ENCODE measurements at regions not wholly inside any gene's neighbourhood (a gene's known extent, or its start where the extent isn't known, plus 50 kb on each side); places are given as distances from the start of the nearest gene placed in this dataset.

GRCh38 chr21:22132358-22133071 lies 1134.3 kb downstream of the NCAM2 start:
- Histone ChIP-seq H3K9me2 (ENCODE audit: insufficient read depth) (no peaks in the 10 kb centered on the region), H3K9me3 (ENCODE audit: control insufficient read depth in 1 of 2, insufficient read depth in 1 of 2, low read depth in 1 of 2, low read length in 2 of 2) (peaks cover 26 to 30% of the 10 kb centered on the region in 2 experiments; a peak in 3 of 4 replicates), H3K27ac (ENCODE audit: low read depth, low read length) (no peak overlapping the region), H2AFZ (ENCODE audit: low read depth, low read length, poor library complexity, severe bottlenecking) (no peak overlapping the region), H3K4me1 (ENCODE audit: control insufficient read depth in 1 of 2, insufficient read depth in 2 of 2, low read length in 2 of 2) (no peaks in the 10 kb centered on the region), H3K4me3 (replicated peaks in 1 of 2; ENCODE audit: low read depth in 1 of 2, low read length in 2 of 2) (no peak overlapping the region), H3K27me3 (ENCODE audit: insufficient read depth, low read length) (no peaks in the 10 kb centered on the region), H3K4me2 (ENCODE audit: low read length) (no peak overlapping the region), H3K36me3 (ENCODE audit: control insufficient read depth in 1 of 2, insufficient read depth in 2 of 2, low read length in 2 of 2) (no peaks in the 10 kb centered on the region), H4K20me1 (ENCODE audit: insufficient read depth) (no peaks in the 10 kb centered on the region), H3K79me2 (ENCODE audit: insufficient read depth, low read length) (no peaks in the 10 kb centered on the region), H3K9ac (ENCODE audit: low read length) (no peak overlapping the region)
- ChIA-PET POLR2A (no interaction called here), CTCF (no interaction called here), RAD21 (ENCODE audit: low non-redundant PET in 1 of 2, low total read pairs in 2 of 2, uncharacterized antibody in 2 of 2, unreplicated experiment in 2 of 2) (no interaction called here)
- BruUV-seq (replicated peaks) = no TSS peak
- TF ChIP-seq YY1 (IDR thresholded peaks at IDR 0.05; ENCODE audit: extremely low read depth, insufficient replicate concordance, low read depth, low read length) = no peak
- no peak for TF ChIP-seq SP1 (IDR thresholded peaks at IDR 0.05; ENCODE audit: low read depth)
- TF ChIP-seq, protein P1, sequence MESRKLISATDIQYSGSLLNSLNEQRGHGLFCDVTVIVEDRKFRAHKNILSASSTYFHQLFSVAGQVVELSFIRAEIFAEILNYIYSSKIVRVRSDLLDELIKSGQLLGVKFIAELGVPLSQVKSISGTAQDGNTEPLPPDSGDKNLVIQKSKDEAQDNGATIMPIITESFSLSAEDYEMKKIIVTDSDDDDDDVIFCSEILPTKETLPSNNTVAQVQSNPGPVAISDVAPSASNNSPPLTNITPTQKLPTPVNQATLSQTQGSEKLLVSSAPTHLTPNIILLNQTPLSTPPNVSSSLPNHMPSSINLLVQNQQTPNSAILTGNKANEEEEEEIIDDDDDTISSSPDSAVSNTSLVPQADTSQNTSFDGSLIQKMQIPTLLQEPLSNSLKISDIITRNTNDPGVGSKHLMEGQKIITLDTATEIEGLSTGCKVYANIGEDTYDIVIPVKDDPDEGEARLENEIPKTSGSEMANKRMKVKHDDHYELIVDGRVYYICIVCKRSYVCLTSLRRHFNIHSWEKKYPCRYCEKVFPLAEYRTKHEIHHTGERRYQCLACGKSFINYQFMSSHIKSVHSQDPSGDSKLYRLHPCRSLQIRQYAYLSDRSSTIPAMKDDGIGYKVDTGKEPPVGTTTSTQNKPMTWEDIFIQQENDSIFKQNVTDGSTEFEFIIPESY (IDR thresholded peaks at IDR 0.05; ENCODE audit: extremely low read depth, insufficient replicate concordance, low read length) = no peak
- TF ChIP-seq SIN3A (IDR thresholded peaks at IDR 0.05; ENCODE audit: low read depth) = no peak
- no peak for TF ChIP-seq ELF1 (IDR thresholded peaks at IDR 0.05; ENCODE audit: borderline replicate concordance, low read depth)
- no peak for TF ChIP-seq CEBPB (IDR thresholded peaks at IDR 0.05; ENCODE audit: low read depth)
- TF ChIP-seq POLR2AphosphoS5 (IDR thresholded peaks at IDR 0.05; ENCODE audit: low read depth, low read length) = no peak
- TF ChIP-seq TCF7L2 (IDR thresholded peaks at IDR 0.05; ENCODE audit: borderline replicate concordance, extremely low read depth, insufficient read depth, insufficient read length) = no peak
- no peak for TF ChIP-seq FOSL1 (IDR thresholded peaks at IDR 0.05; ENCODE audit: low read depth)
- no peak for TF ChIP-seq CBX3 (IDR thresholded peaks at IDR 0.05; ENCODE audit: low read depth)
- intact Hi-C loops (cut with micrococcal nuclease) = no loop called here
- DNase-seq (ENCODE audit: low read depth, low spot score) = no peak
- ATAC-seq = no peak

All from HCT116 (cell line).